DMS 273 (cell line): ENCODE measurements at regions not wholly inside any gene's neighbourhood (a gene's known extent, or its start where the extent isn't known, plus 50 kb on each side); places are given as distances from the start of the nearest gene placed in this dataset.

Experiments
- DNase-seq: peaks from one replicate; lab custom pipeline; 2025; ENCODE audit not compliant: unreplicated experiment; lab: John Stamatoyannopoulos, UW

- no peak for DNase-seq
These were observed 74.8 kb downstream of the ZNF280B start for GRCh38 chr22:22433770-22434169.
